BJ (cell line): ENCODE measurements at regions not wholly inside any gene's neighbourhood (a gene's known extent, or its start where the extent isn't known, plus 50 kb on each side); places are given as distances from the start of the nearest gene placed in this dataset.

Experiments
- CTCF ChIA-PET: fragments of 350-600 bp; formaldehyde crosslinking; extraction: SDS; loops from one replicate; lab custom pipeline; 2021; ENCODE audit warnings: antibody characterized with exemption, inconsistent platforms; lab: Yijun Ruan, JAX
- POLR2A ChIA-PET: fragments of 300-600 bp; sonication (Branson Sonifier 250); formaldehyde crosslinking; extraction: SDS; loops from one replicate; lab custom pipeline; 2021; ENCODE audit warnings: antibody characterized with exemption; lab: Charles Lee
- DNase-seq: peaks from one replicate; pipeline ENCODE4 v3.0.0-alpha.2; 2011; ENCODE audit warnings: low read depth
- H3K27me3 ChIP-seq: 2 replicates; pipeline ENCODE4 v1.6.0; 2011; ENCODE audit warnings: low read length; ENCODE audit not compliant: control insufficient read depth, insufficient read depth
- H3K36me3 ChIP-seq: 2 replicates; pipeline ENCODE4 v1.5.1; 2011; ENCODE audit warnings: low read length; ENCODE audit not compliant: control insufficient read depth, insufficient read depth
- H3K4me3 ChIP-seq: 2 replicates; pipeline ENCODE4 v1.5.1; 2011; ENCODE audit warnings: low read depth, mild to moderate bottlenecking, control low read depth, low read length
- CTCF ChIP-seq: IDR thresholded peaks from 2 replicates; pipeline ENCODE4 v1.5.1; 2011; ENCODE audit warnings: low read depth, mild to moderate bottlenecking, control low read depth, inconsistent platforms, low read length, moderate library complexity; ENCODE audit not compliant: insufficient read depth

- DNase-seq = no peak
- Histone ChIP-seq H3K36me3 (no peaks in the 10 kb centered on the region), H3K27me3 (no peaks in the 10 kb centered on the region; the same call in 1 of the 2 replicates), H3K4me3 (no peak overlapping the region)
- ChIA-PET CTCF (interaction anchor here (0.6 kb wide), 1 partner anchor 146 kb away, joined by 3 read pairs; no protein-coding TSS in a partner anchor), POLR2A (no interaction called here)
- TF ChIP-seq CTCF = no peak
Measured at GRCh38 chr3:194827486-194827885, 141.8 kb downstream of the FAM43A start.

GRCh38 chr3:194828116-194828515 is 142.4 kb downstream of the FAM43A start:
- H3K27me3 ChIP-seq = no peaks in the 10 kb centered on the region
- DNase-seq = peak; percentile 73

GRCh38 chr3:194828926-194829325 is 143.2 kb downstream of the FAM43A start:
- no peak for DNase-seq
- ChIA-PET CTCF (interaction anchor here (1.0 kb wide), 1 partner anchor 8 kb away, joined by 3 read pairs; no protein-coding TSS in a partner anchor), POLR2A (no interaction called here)

More at GRCh38 chr3:194828116-194828515, 142.4 kb downstream of the FAM43A start:
- H3K4me3 ChIP-seq = no peak overlapping the region
- no peaks in the 10 kb centered on the region for H3K36me3 ChIP-seq
- ChIA-PET CTCF (interaction anchor here (0.6 kb wide), 1 partner anchor 145 kb away, joined by 3 read pairs; no protein-coding TSS in a partner anchor), POLR2A (no interaction called here)
- TF ChIP-seq CTCF = no peak

GRCh38 chr3:194830401-194830800 is 144.7 kb downstream of the FAM43A start:
- H3K36me3 ChIP-seq = no peaks in the 10 kb centered on the region
- CTCF ChIA-PET = no interaction called here
- no peaks in the 10 kb centered on the region for H3K27me3 ChIP-seq
- no peak overlapping the region for H3K4me3 ChIP-seq
- no peak for DNase-seq
- POLR2A ChIA-PET = no interaction called here
- no peak for TF ChIP-seq CTCF

More at GRCh38 chr3:194828926-194829325, 143.2 kb downstream of the FAM43A start:
- Histone ChIP-seq H3K36me3 (no peaks in the 10 kb centered on the region), H3K4me3 (no peak overlapping the region), H3K27me3 (no peaks in the 10 kb centered on the region)
- TF ChIP-seq CTCF = no peak

- Histone ChIP-seq H3K36me3 (no peaks in the 10 kb centered on the region), H3K4me3 (no peak overlapping the region), H3K27me3 (no peaks in the 10 kb centered on the region)
- TF ChIP-seq CTCF = no peak
- POLR2A ChIA-PET = no interaction called here
- CTCF ChIA-PET = no interaction called here
- DNase-seq = no peak
Measured at GRCh38 chr3:194830978-194831377, 145.3 kb downstream of the FAM43A start.
